Right cardiac atrium (tissue), 5 donors: ENCODE measurements at regions not wholly inside any gene's neighbourhood (a gene's known extent, or its start where the extent isn't known, plus 50 kb on each side); places are given as distances from the start of the nearest gene placed in this dataset.
"Not testable (repeated sequence)": the region's sequence is repeated elsewhere in the genome, so short reads cannot be mapped to it uniquely, and the experiment has no call there.

Experiments
- ATAC-seq, 2 donors: fragments of 200-7000 bp; cut with Tn5 transposase; one replicate each; pipeline versions ENCODE4 v1.8.0 to v1.9.1; 2020; ENCODE audit warnings: moderate library complexity in 2 of 2, mild to moderate bottlenecking in 1 of 2
- DNase-seq, 3 donors: peaks; one replicate each; pipeline ENCODE4 v3.0.0-alpha.2; 2020
- H3K27ac ChIP-seq: one replicate; pipeline ENCODE4 v1.5.1; 2013; ENCODE audit warnings: mild to moderate bottlenecking, low read length, control low read depth, moderate library complexity
- H3K27me3 ChIP-seq: one replicate; pipeline ENCODE4 v1.6.1; 2013; ENCODE audit not compliant: control insufficient read depth, insufficient read depth
- H3K4me1 ChIP-seq: one replicate; pipeline ENCODE4 v1.6.1; 2013; ENCODE audit warnings: low read length; ENCODE audit not compliant: control insufficient read depth, insufficient read depth
- H3K4me3 ChIP-seq: one replicate; pipeline ENCODE4 v1.5.1; 2013; ENCODE audit warnings: low read length, control low read depth
- H3K9me3 ChIP-seq: one replicate; pipeline ENCODE4 v1.6.1; 2013; ENCODE audit warnings: low read length; ENCODE audit not compliant: control insufficient read depth
- WGBS: extraction: QIAGEN DNeasy Blood & Tissue Kit; methylation state at CpG from one replicate; pipeline ENCODE4 v1.1.7; 2013; 5-methylcytosine and 5-hydroxymethylcytosine counted together
- intact Hi-C, 4 donors: fragments of 100-400 bp; cut with DNase I; formaldehyde crosslinking; loops; one replicate each; pipeline versions ENCODE4 v1.11.0 to v1.14.0; 2022 to 2023
- donor health status: healthy with polysubstance abuse.
- donor health status: DM: no; HTN: yes; CAD: no.
- donor health status: DM: no; HTN: no; CAD: no.
- donor health status: DM: no; HTN: yes; CAD: no; lungs with severe emphysema.
- donor health status: DM: yes; HTN: yes; CAD: no.

GRCh38 chr3:152669560-152669959 lies 165.4 kb upstream of the P2RY1 start:
- DNase-seq (no peak), ATAC-seq (no peak)
- intact Hi-C loops, result no loop called here
- no peaks in the 10 kb centered on the region for H3K27me3 ChIP-seq
- no peak overlapping the region for H3K27ac ChIP-seq
- WGBS, result 94% methylated on average over 4 of the region's 4 CpGs
- no peak overlapping the region for H3K4me3 ChIP-seq
- H3K4me1 ChIP-seq, result no peaks in the 10 kb centered on the region
- H3K9me3 ChIP-seq, result no peaks in the 10 kb centered on the region

- DNase-seq (no peak), ATAC-seq (peak in 1 of 2 donors; percentile 38)
- Histone ChIP-seq H3K4me3 (no peak overlapping the region), H3K4me1 (no peaks in the 10 kb centered on the region), H3K27ac (no peak overlapping the region), H3K27me3 (no peaks in the 10 kb centered on the region), H3K9me3 (no peaks in the 10 kb centered on the region)
- WGBS, result 31% methylated on average over 8 of the region's 8 CpGs
- intact Hi-C loops, result no loop called here
Observed at GRCh38 chr3:152671446-152672319, 163.2 kb upstream of the P2RY1 start.

- Histone ChIP-seq H3K27me3 (no peaks in the 10 kb centered on the region), H3K27ac (no peak overlapping the region), H3K4me3 (no peak overlapping the region), H3K9me3 (no peaks in the 10 kb centered on the region), H3K4me1 (no peaks in the 10 kb centered on the region)
- intact Hi-C loops, result no loop called here
- DNase-seq (no peak), ATAC-seq (peak in 1 of 2 donors; percentile 38)
- 31% methylated on average over 3 of the region's 3 CpGs for WGBS
Observed at GRCh38 chr3:152672320-152672649, 162.6 kb upstream of the P2RY1 start.

- Histone ChIP-seq H3K4me3 (no peak overlapping the region), H3K27me3 (no peaks in the 10 kb centered on the region), H3K27ac (no peak overlapping the region), H3K9me3 (no peaks in the 10 kb centered on the region), H3K4me1 (no peaks in the 10 kb centered on the region)
- WGBS, result 80% methylated on average over 2 of the region's 2 CpGs
- DNase-seq (no peak), ATAC-seq (no peak)
- intact Hi-C loops, result no loop called here
Observed at GRCh38 chr3:152676810-152677379, 158.0 kb upstream of the P2RY1 start.

- intact Hi-C loops, result no loop called here
- Histone ChIP-seq H3K27me3 (no peaks in the 10 kb centered on the region), H3K9me3 (no peaks in the 10 kb centered on the region), H3K27ac (no peak overlapping the region), H3K4me3 (no peak overlapping the region), H3K4me1 (no peaks in the 10 kb centered on the region)
- DNase-seq, result no peak
- 58% methylated on average over 2 of the region's 2 CpGs for WGBS
- ATAC-seq, result no peak
Observed at GRCh38 chr3:152677491-152677890, 157.4 kb upstream of the P2RY1 start.

GRCh38 chr3:152682477-152682876 lies 152.5 kb upstream of the P2RY1 start:
- intact Hi-C loops, result no loop called here
- H3K27me3 ChIP-seq, result no peaks in the 10 kb centered on the region
- no peak overlapping the region for H3K27ac ChIP-seq
- no peak for ATAC-seq
- H3K4me3 ChIP-seq, result no peak overlapping the region
- H3K4me1 ChIP-seq, result no peaks in the 10 kb centered on the region
- no peak for DNase-seq
- no peaks in the 10 kb centered on the region for H3K9me3 ChIP-seq

GRCh38 chr3:152683521-152683999 lies 151.4 kb upstream of the P2RY1 start:
- DNase-seq (peak in 1 of 3 donors; percentile 11), ATAC-seq (no peak)
- 98% methylated on average over 9 of the region's 9 CpGs for WGBS
- no peaks in the 10 kb centered on the region for H3K9me3 ChIP-seq
- intact Hi-C loops, result no loop called here
- H3K27ac ChIP-seq, result no peak overlapping the region
- H3K4me1 ChIP-seq, result no peaks in the 10 kb centered on the region
- no peak overlapping the region for H3K4me3 ChIP-seq
- no peaks in the 10 kb centered on the region for H3K27me3 ChIP-seq

- 94% methylated on average over 1 of the region's 1 CpG for whole genome bisulfite sequencing
- Histone ChIP-seq H3K27me3 (no peaks in the 10 kb centered on the region), H3K27ac (no peak overlapping the region), H3K4me3 (no peak overlapping the region), H3K9me3 (no peaks in the 10 kb centered on the region), H3K4me1 (no peaks in the 10 kb centered on the region)
- no peak for ATAC-seq
- intact Hi-C loops, result no loop called here
- no peak for DNase-seq
Observed at GRCh38 chr3:152684279-152684678, 150.7 kb upstream of the P2RY1 start.

GRCh38 chr3:152688313-152688712 lies 146.6 kb upstream of the P2RY1 start:
- Histone ChIP-seq H3K27me3 (no peaks in the 10 kb centered on the region), H3K4me3 (no peak overlapping the region), H3K27ac (no peak overlapping the region), H3K9me3 (no peaks in the 10 kb centered on the region), H3K4me1 (no peaks in the 10 kb centered on the region)
- intact Hi-C loops, result no loop called here
- ATAC-seq, result no peak
- 49% methylated on average over 5 of the region's 5 CpGs for WGBS
- no peak for DNase-seq

GRCh38 chr3:152692326-152692725 lies 142.6 kb upstream of the P2RY1 start:
- DNase-seq, H3K27me3 ChIP-seq, H3K9me3 ChIP-seq, intact Hi-C loops, H3K4me1 ChIP-seq, H3K4me3 ChIP-seq, H3K27ac ChIP-seq, ATAC-seq: not testable (repeated sequence)
- whole genome bisulfite sequencing, result 70% methylated on average over 2 of the region's 2 CpGs

GRCh38 chr3:152693521-152694250 lies 141.2 kb upstream of the P2RY1 start:
- H3K27ac ChIP-seq, intact Hi-C loops, DNase-seq, H3K27me3 ChIP-seq, H3K4me1 ChIP-seq, H3K4me3 ChIP-seq, H3K9me3 ChIP-seq, ATAC-seq: not testable (repeated sequence)
- WGBS, result 93% methylated on average over 1 of the region's 1 CpG
